Neural cell (in vitro differentiated cells): ENCODE measurements at regions not wholly inside any gene's neighbourhood (a gene's known extent, or its start where the extent isn't known, plus 50 kb on each side); places are given as distances from the start of the nearest gene placed in this dataset.

Source experiments
- H2AFZ ChIP-seq: fragments of 200-600, 300-800 bp; sonication (generic), shearing (Covaris generic); 2 replicates; pipeline ENCODE4 v1.6.0; 2014; ENCODE audit warnings: low read depth, mild to moderate bottlenecking, antibody characterized with exemption, low read length, moderate library complexity
- H3F3A ChIP-seq: fragments of 200-600 bp; shearing (Covaris generic); 2 replicates; pipeline ENCODE4 v1.6.1; 2016; ENCODE audit warnings: mild to moderate bottlenecking, moderate library complexity, mixed read lengths, antibody characterized with exemption, low read length; ENCODE audit not compliant: insufficient read depth, poor library complexity, severe bottlenecking
- H3K27ac ChIP-seq: fragments of 200-600, 300-800 bp; sonication (generic), shearing (Covaris generic); 2 replicates; pipeline ENCODE4 v1.5.1; 2014; ENCODE audit warnings: mild to moderate bottlenecking, low read length, moderate library complexity
- H3K27me3 ChIP-seq: fragments of 300-800, 200-600 bp; sonication (generic), shearing (Covaris generic); 2 replicates; pipeline ENCODE4 v1.6.0; 2014; ENCODE audit warnings: mild to moderate bottlenecking, low read depth, low read length, moderate library complexity; ENCODE audit not compliant: insufficient read depth
- H3K36me3 ChIP-seq: fragments of 300-800, 200-600 bp; sonication (generic), shearing (Covaris generic); 2 replicates; pipeline ENCODE4 v1.5.1; 2014; ENCODE audit warnings: mild to moderate bottlenecking, antibody characterized with exemption, low read length, moderate library complexity; ENCODE audit not compliant: insufficient read depth
- H3K4me2 ChIP-seq: fragments of 300-800, 200-600 bp; sonication (generic), shearing (Covaris generic); 2 replicates; pipeline ENCODE4 v1.6.0; 2014; ENCODE audit warnings: mild to moderate bottlenecking, low read length
- H3K4me3 ChIP-seq: fragments of 300-800, 200-600 bp; sonication (generic), shearing (Covaris generic); 2 replicates; pipeline ENCODE4 v1.5.1; 2014; ENCODE audit warnings: mild to moderate bottlenecking, low read length, moderate library complexity
- H3K79me2 ChIP-seq: fragments of 200-600 bp; shearing (Covaris generic); replicated peaks from 2 replicates; pipeline ENCODE4 v1.6.0; 2014; ENCODE audit warnings: mild to moderate bottlenecking, low read length, moderate library complexity; ENCODE audit not compliant: insufficient read depth
- H3K9ac ChIP-seq: fragments of 300-800, 200-600 bp; sonication (generic), shearing (Covaris generic); 2 replicates; pipeline ENCODE4 v1.6.1; 2016; ENCODE audit warnings: mild to moderate bottlenecking, low read length, mixed read lengths
- H3K9me2 ChIP-seq: fragments of 200-600 bp; shearing (Covaris generic); 2 replicates; pipeline ENCODE4 v1.6.1; 2016; ENCODE audit warnings: mild to moderate bottlenecking, low read length, mixed read lengths; ENCODE audit not compliant: insufficient read depth
- H3K9me3 ChIP-seq: fragments of 200-600, 300-800 bp; sonication (generic), shearing (Covaris generic); 2 replicates; pipeline ENCODE4 v1.6.1; 2016; ENCODE audit warnings: mild to moderate bottlenecking, mixed run types, low read length, moderate library complexity, mixed read lengths
- H4K20me1 ChIP-seq: fragments of 200-600 bp; shearing (Covaris generic); 2 replicates; pipeline ENCODE4 v1.6.1; 2016; ENCODE audit warnings: mild to moderate bottlenecking, mixed run types; ENCODE audit not compliant: insufficient read depth
- CTCF ChIP-seq: fragments of 450-650 bp; IDR thresholded peaks from 2 replicates; pipeline ENCODE4 v1.5.1; 2014; ENCODE audit warnings: antibody characterized with exemption, mild to moderate bottlenecking, moderate library complexity; ENCODE audit not compliant: poor library complexity, severe bottlenecking
- EP300 ChIP-seq: fragments of 450-650 bp; conservative IDR thresholded peaks from 2 replicates; pipeline ENCODE4 v1.6.1; 2014; ENCODE audit warnings: antibody characterized with exemption, mild to moderate bottlenecking, moderate library complexity; ENCODE audit not compliant: poor library complexity, severe bottlenecking
- EZH2 ChIP-seq: fragments of 200-600, 300-800 bp; shearing (Covaris generic), sonication (generic); IDR thresholded peaks from 2 replicates; pipeline ENCODE4 v1.6.1; 2014; ENCODE audit warnings: antibody characterized with exemption, low read length, borderline replicate concordance, mild to moderate bottlenecking; ENCODE audit not compliant: insufficient read depth, poor library complexity, severe bottlenecking
- MXI1 ChIP-seq: fragments of 450-650 bp; conservative IDR thresholded peaks from 2 replicates; pipeline ENCODE4 v1.6.1; 2014; ENCODE audit warnings: antibody characterized with exemption, mild to moderate bottlenecking; ENCODE audit not compliant: poor library complexity, severe bottlenecking
- POLR2AphosphoS5 ChIP-seq: IDR thresholded peaks from 2 replicates; pipeline ENCODE4 v1.6.1; 2012
- RAD21 ChIP-seq: fragments of 450-650 bp; conservative IDR thresholded peaks from 2 replicates; pipeline ENCODE4 v1.6.1; 2014; ENCODE audit warnings: antibody characterized with exemption, mild to moderate bottlenecking, moderate library complexity
- SMC3 ChIP-seq: fragments of 450-650 bp; conservative IDR thresholded peaks from 2 replicates; pipeline ENCODE4 v1.6.1; 2014; ENCODE audit warnings: antibody characterized with exemption, mild to moderate bottlenecking, moderate library complexity; ENCODE audit not compliant: poor library complexity
- TAF1 ChIP-seq: IDR thresholded peaks from 2 replicates; pipeline ENCODE4 v1.6.1; 2012; ENCODE audit warnings: low read depth
- TF ChIP-seq, protein P1 (sequence below): IDR thresholded peaks from 2 replicates; pipeline ENCODE4 v1.6.1; 2012; ENCODE audit warnings: borderline replicate concordance

- no peaks in the 10 kb centered on the region for H3K79me2 ChIP-seq
- TF ChIP-seq POLR2AphosphoS5 (no peak), EZH2 (no peak)
- TF ChIP-seq, protein P1, sequence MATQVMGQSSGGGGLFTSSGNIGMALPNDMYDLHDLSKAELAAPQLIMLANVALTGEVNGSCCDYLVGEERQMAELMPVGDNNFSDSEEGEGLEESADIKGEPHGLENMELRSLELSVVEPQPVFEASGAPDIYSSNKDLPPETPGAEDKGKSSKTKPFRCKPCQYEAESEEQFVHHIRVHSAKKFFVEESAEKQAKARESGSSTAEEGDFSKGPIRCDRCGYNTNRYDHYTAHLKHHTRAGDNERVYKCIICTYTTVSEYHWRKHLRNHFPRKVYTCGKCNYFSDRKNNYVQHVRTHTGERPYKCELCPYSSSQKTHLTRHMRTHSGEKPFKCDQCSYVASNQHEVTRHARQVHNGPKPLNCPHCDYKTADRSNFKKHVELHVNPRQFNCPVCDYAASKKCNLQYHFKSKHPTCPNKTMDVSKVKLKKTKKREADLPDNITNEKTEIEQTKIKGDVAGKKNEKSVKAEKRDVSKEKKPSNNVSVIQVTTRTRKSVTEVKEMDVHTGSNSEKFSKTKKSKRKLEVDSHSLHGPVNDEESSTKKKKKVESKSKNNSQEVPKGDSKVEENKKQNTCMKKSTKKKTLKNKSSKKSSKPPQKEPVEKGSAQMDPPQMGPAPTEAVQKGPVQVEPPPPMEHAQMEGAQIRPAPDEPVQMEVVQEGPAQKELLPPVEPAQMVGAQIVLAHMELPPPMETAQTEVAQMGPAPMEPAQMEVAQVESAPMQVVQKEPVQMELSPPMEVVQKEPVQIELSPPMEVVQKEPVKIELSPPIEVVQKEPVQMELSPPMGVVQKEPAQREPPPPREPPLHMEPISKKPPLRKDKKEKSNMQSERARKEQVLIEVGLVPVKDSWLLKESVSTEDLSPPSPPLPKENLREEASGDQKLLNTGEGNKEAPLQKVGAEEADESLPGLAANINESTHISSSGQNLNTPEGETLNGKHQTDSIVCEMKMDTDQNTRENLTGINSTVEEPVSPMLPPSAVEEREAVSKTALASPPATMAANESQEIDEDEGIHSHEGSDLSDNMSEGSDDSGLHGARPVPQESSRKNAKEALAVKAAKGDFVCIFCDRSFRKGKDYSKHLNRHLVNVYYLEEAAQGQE, result no peak
- H3K9ac ChIP-seq, result no peak overlapping the region
- H3K9me3 ChIP-seq, result peaks cover 5% of the 10 kb centered on the region
- H3K36me3 ChIP-seq, result no peaks in the 10 kb centered on the region
- no peaks in the 10 kb centered on the region for H4K20me1 ChIP-seq
- no peak overlapping the region for H2AFZ ChIP-seq
- no peaks in the 10 kb centered on the region for H3K27me3 ChIP-seq
- no peaks in the 10 kb centered on the region for H3F3A ChIP-seq
- H3K9me2 ChIP-seq, result no peaks in the 10 kb centered on the region
- H3K4me3 ChIP-seq, result no peak overlapping the region
- H3K27ac ChIP-seq, result no peak overlapping the region
- no peak overlapping the region for H3K4me2 ChIP-seq
Observed at GRCh38 chr1:117271959-117272358, 61.2 kb upstream of the VTCN1 start.

DNA sequence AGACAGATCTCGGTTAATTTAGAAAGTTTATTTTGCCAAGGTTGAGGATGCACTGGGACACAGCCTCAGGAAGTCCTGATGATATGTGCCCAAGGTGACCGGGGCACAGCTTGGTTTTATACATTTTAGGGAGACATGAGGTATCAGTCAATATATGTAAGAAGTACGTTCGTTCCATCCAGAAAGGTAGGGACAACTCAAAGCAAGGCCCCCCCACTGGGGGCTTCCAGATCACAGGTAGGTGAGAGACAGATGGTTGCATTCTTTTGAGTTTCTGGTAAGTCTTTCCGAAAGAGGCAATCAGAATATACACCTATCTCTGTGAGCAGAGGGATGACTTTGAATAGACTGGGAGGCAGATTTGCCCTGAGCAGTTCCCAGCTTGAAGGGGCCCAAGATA lies 60.4 kb upstream of the VTCN1 start:
- Histone ChIP-seq H3K36me3 (no peaks in the 10 kb centered on the region), H3K9ac (no peak overlapping the region), H3K9me3 (peaks cover 5% of the 10 kb centered on the region), H3F3A (no peaks in the 10 kb centered on the region), H3K4me2 (no peak overlapping the region), H4K20me1 (no peaks in the 10 kb centered on the region), H2AFZ (no peak overlapping the region), H3K4me3 (no peak overlapping the region), H3K9me2 (no peaks in the 10 kb centered on the region), H3K27ac (no peak overlapping the region), H3K27me3 (no peaks in the 10 kb centered on the region), H3K79me2 (no peaks in the 10 kb centered on the region)
- TF ChIP-seq MXI1, result no peak
- TF ChIP-seq, protein P1, result no peak
- TF ChIP-seq POLR2AphosphoS5, result no peak
- TF ChIP-seq EP300, result no peak
- no peak for TF ChIP-seq CTCF
- TF ChIP-seq EZH2, result no peak
- TF ChIP-seq TAF1, result no peak
- TF ChIP-seq RAD21, result no peak
- no peak for TF ChIP-seq SMC3
